GM23338 (cell line): ENCODE measurements at regions not wholly inside any gene's neighbourhood (a gene's known extent, or its start where the extent isn't known, plus 50 kb on each side); places are given as distances from the start of the nearest gene placed in this dataset.

Source experiments
- CREB1 ChIP-seq: fragments of 250-450 bp; sonication (Bioruptor Pico); IDR thresholded peaks from 2 replicates; pipeline ENCODE4 v1.5.0; 2020; ENCODE audit warnings: low read depth, mild to moderate bottlenecking, moderate library complexity
- CTCF ChIP-seq, 2 experiments: fragments of 200-600 bp in 1 of 2; sonication (generic) in 1 of 2; conservative IDR thresholded peaks; 2 replicates each; pipeline versions ENCODE4 v1.5.1 to v1.6.1; 2016 to 2017; ENCODE audit warnings: antibody characterized with exemption in 2 of 2, low read depth in 2 of 2, mild to moderate bottlenecking in 2 of 2, moderate library complexity in 1 of 2
- EZH2 ChIP-seq: fragments of 200-600 bp; sonication (generic); IDR thresholded peaks from one replicate; pipeline ENCODE4 v1.8.0; 2017; ENCODE audit warnings: antibody characterized with exemption, mild to moderate bottlenecking, low read depth; ENCODE audit not compliant: unreplicated experiment
- REST ChIP-seq: IDR thresholded peaks from one replicate; pipeline ENCODE4 v1.6.1; 2018; ENCODE audit warnings: antibody characterized with exemption; ENCODE audit not compliant: unreplicated experiment
- ZNF331 ChIP-seq: fragments of 250-450 bp; sonication (Bioruptor Pico); IDR thresholded peaks from 2 replicates; pipeline ENCODE4 v1.5.0; 2020; ENCODE audit warnings: low read depth, mild to moderate bottlenecking, moderate library complexity

- TF ChIP-seq CTCF (conservative IDR thresholded peaks at IDR 0.05; ENCODE audit: low read depth in 2 of 2) = no peak
- TF ChIP-seq EZH2 = no peak
- TF ChIP-seq CREB1 (CRISPR knock-in tag) = no peak
- TF ChIP-seq REST = no peak
- no peak for TF ChIP-seq ZNF331 (CRISPR knock-in tag)
Measured at GRCh38 chr5:103743421-103743820, 180.8 kb upstream of the NUDT12 start.
